ENCODE measurements at regions not wholly inside any gene's neighbourhood (a gene's known extent, or its start where the extent isn't known, plus 50 kb on each side); places are given as distances from the start of the nearest gene placed in this dataset.
"Not testable (repeated sequence)": the region's sequence is repeated elsewhere in the genome, so short reads cannot be mapped to it uniquely, and the experiment has no call there.

- DNase-seq (peak in 1 of 2 donors; percentile 13), ATAC-seq (no peak)
- intact Hi-C loops (cut with DNase I, micrococcal nuclease) = no loop called here
Observed at GRCh38 chr6:170143401-170144150, 147.3 kb downstream of the DLL1 start.

- intact Hi-C loops (cut with DNase I, micrococcal nuclease) = no loop called here
- DNase-seq = peak in 1 of 2 donors; percentile 13
Observed at GRCh38 chr6:170142559-170142958, 148.3 kb downstream of the DLL1 start.

GRCh38 chr6:170141061-170141460 lies 149.8 kb downstream of the DLL1 start:
- DNase-seq; intact Hi-C loops (cut with DNase I, micrococcal nuclease); ATAC-seq: not testable (repeated sequence)

More at GRCh38 chr6:170142559-170142958, 148.3 kb downstream of the DLL1 start:
- ATAC-seq = no peak

GRCh38 chr6:170140129-170140528 lies 150.7 kb downstream of the DLL1 start:
- intact Hi-C loops (cut with DNase I, micrococcal nuclease) = no loop called here
- DNase-seq (no peak), ATAC-seq (no peak)

GRCh38 chr6:170139531-170139930 lies 151.3 kb downstream of the DLL1 start:
- ATAC-seq (no peak), DNase-seq (peak in 1 of 2 donors; percentile 8)
- intact Hi-C loops (cut with DNase I, micrococcal nuclease) = no loop called here

GRCh38 chr6:170139046-170139445 lies 151.8 kb downstream of the DLL1 start:
- intact Hi-C loops (cut with DNase I, micrococcal nuclease); ATAC-seq: not testable (repeated sequence)
- peak in 1 of 2 donors; percentile 3 for DNase-seq

- intact Hi-C loops (cut with DNase I, micrococcal nuclease) = no loop called here
- DNase-seq (peak in 1 of 2 donors; percentile 10), ATAC-seq (no peak)
Observed at GRCh38 chr6:170137911-170138910, 152.7 kb downstream of the DLL1 start.

- DNase-seq (peak in 1 of 2 donors; percentile 25), ATAC-seq (no peak)
- intact Hi-C loops (cut with DNase I, micrococcal nuclease) = no loop called here
Observed at GRCh38 chr6:170137176-170137891, 153.5 kb downstream of the DLL1 start.

- DNase-seq (peak in 1 of 2 donors; percentile 19), ATAC-seq (no peak)
- intact Hi-C loops (cut with DNase I, micrococcal nuclease) = no loop called here
Observed at GRCh38 chr6:170136541-170137175, 154.2 kb downstream of the DLL1 start.

GRCh38 chr6:170135821-170136471 lies 154.9 kb downstream of the DLL1 start:
- ATAC-seq = no peak

GRCh38 chr6:170135461-170135820 lies 155.4 kb downstream of the DLL1 start:
- no peak for ATAC-seq
- DNase-seq = peak in 1 of 2 donors; percentile 13
- intact Hi-C loops (cut with DNase I, micrococcal nuclease) = no loop called here

More at GRCh38 chr6:170135821-170136471, 154.9 kb downstream of the DLL1 start:
- intact Hi-C loops (cut with DNase I, micrococcal nuclease) = no loop called here
- DNase-seq = no peak

- DNase-seq = no peak
- intact Hi-C loops (cut with DNase I, micrococcal nuclease) = no loop called here
- ATAC-seq = no peak
Observed at GRCh38 chr6:170134471-170135440, 156.1 kb downstream of the DLL1 start.

- no peak for ATAC-seq
- peak in 1 of 2 donors; percentile 17 for DNase-seq
- intact Hi-C loops (cut with DNase I, micrococcal nuclease) = no loop called here
Observed at GRCh38 chr6:170134031-170134470, 156.8 kb downstream of the DLL1 start.

- peak in 1 of 2 donors; percentile 16 for DNase-seq
- intact Hi-C loops (cut with DNase I, micrococcal nuclease) = no loop called here
- no peak for ATAC-seq
Observed at GRCh38 chr6:170132561-170132991, 158.3 kb downstream of the DLL1 start.

GRCh38 chr6:170132011-170132521 lies 158.8 kb downstream of the DLL1 start:
- ATAC-seq (no peak), DNase-seq (peak in 1 of 2 donors; percentile 12)
- intact Hi-C loops (cut with DNase I, micrococcal nuclease) = no loop called here

GRCh38 chr6:170131351-170131750 lies 159.5 kb downstream of the DLL1 start:
- DNase-seq (no peak), ATAC-seq (no peak)
- intact Hi-C loops (cut with DNase I, micrococcal nuclease) = no loop called here
